Nucleus accumbens (tissue), 56 donors: ENCODE measurements at regions not wholly inside any gene's neighbourhood (a gene's known extent, or its start where the extent isn't known, plus 50 kb on each side); places are given as distances from the start of the nearest gene placed in this dataset.
A peak's percentile ranks its signal among the peaks of the same experiment; 100 is the strongest.
"Not testable (repeated sequence)": the region's sequence is repeated elsewhere in the genome, so short reads cannot be mapped to it uniquely, and the experiment has no call there.

Source experiments
- DNase-seq, 56 donors: peaks; one replicate each; lab custom pipeline; 2025; lab: John Stamatoyannopoulos, UW

DNA sequence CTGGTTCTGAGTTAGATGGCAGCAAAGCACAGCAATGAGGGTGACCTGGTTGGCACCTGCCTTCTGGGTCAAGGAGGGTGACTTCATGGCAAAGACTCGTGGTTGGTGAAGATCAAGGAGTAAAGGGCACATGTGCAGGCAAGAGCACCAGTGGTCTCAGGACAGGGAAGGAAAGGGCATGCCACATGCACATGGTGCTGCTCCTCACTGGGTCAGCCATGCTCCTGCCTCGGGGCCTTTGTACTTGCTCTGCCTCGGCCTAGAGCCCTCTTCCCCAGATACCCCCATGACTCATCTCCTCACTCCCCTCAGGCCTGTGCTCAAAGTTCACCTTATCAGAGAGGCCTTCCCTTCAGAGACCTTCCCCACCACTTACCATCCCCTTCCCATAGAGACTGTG is 106.7 kb upstream of the KDM7A start:
- no peak for DNase-seq

DNA sequence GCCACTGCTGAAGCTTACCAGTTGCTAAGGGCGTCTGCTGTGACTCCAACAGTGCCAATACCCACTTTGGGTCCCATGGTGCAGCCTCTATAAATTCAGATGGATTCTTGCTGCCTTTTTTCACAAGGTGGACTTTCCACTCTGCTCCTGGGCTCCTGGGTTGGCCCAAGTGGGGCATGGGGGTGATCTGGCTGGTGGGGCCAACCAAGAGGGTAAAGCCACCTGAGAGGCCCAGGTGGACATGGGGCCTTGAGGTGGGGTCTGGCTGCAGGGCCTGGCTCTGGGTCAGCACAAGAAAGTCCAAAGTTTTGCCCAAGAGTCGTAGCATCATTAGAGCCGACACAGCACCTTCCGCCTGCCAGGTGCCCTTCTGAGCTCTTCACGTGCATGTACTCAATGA is 105.2 kb upstream of the KDM7A start:
- DNase-seq = no peak

DNA sequence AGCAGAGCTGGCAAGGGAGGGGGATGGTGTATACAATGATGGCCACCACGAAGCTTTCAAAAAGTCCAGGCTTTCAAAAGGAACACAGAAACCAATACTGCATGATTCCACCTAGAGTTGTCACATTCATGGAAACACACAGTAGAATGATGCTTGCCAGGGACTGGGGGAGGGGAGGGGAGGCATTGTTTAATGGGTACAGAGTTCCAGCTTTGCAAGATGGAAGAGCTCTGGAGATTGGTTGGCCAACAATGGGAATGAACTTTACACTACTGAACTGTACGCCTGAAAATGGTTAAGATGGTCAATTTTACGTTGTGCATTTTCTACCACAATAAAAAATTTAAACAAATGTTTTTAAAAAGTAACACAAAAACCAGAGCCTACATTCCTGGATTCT is 104.5 kb upstream of the KDM7A start:
- DNase-seq = no peak

DNA sequence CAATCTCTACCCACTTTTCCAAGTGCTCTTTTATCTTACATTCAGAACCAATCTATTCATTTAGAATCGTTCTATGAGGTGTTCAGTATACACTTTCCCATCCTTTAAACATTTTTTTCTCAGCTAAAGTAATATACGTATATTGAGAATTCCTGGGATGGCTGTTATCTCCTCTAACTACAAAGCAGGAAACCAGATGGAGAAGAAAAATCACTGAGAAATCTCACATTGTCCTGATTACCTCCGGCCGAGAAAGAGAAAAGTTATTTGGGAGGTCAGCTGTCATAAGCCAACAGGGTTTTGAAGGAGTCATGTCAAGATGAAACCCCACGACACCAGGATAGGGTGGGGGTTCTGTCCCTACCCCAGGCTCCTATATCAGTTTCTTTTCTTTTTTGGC is 99.2 kb upstream of the KDM7A start:
- no peak for DNase-seq

DNA sequence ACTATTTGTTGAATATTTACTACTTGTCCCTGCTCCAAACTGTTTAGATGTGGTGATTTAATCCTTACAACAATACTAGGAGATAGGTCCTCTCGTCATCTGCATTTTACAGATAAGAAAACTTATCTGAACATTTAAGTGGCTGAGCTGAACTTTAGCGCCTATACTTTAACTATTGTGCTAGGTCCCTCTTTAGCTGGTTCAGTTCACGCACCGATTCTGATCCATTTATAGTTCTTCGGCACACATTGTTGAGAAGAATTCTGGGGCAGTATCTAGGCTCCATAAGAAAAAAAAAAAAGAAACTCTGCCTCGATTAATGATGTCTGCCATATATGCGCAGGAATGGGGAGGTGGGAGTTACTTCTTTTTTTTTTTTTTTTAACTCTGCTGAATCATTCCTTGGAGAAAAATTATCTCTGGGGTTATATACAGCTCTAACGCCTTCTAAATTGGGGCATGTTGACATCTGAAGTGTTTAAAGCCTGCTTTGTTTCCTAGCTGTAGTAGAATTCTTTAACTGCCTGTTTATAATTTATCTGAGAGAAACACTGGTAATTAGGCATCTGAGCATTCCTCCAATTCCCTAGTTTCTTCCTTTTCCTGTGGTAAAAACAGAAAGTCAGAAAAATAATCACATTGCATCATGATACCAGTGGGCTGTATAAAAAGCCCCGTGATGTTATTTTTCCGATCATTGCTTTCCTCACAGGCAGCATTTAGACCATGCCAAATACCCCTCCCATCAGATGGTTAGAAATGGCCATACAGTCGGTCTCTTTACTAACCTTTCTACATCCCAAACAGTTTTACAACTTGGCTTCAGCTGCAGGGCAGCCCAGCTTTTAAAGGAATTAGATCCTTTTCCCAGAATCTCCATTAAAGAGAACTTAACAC is 98.5 kb upstream of the KDM7A start:
- DNase-seq = no peak

DNA sequence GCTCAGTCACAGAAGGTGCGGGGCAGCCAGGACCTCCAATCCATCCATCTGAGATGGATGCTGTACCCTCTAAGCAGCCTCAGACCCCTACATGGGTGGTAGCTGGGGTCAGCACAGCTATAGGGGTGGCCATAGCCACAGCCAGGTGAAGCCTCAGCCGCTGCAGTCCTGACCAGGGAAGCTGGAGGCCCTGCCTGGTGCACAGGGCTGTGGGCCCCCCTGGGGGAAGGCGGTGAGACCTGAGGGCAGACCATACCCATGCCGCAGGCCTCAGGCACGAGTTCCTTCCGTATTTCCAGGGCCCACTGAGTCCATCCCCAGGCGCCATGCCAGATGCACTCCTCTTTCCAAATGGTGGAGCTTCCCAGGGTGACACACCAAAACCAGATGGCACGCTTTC is 96.6 kb upstream of the KDM7A start:
- DNase-seq = no peak

DNA sequence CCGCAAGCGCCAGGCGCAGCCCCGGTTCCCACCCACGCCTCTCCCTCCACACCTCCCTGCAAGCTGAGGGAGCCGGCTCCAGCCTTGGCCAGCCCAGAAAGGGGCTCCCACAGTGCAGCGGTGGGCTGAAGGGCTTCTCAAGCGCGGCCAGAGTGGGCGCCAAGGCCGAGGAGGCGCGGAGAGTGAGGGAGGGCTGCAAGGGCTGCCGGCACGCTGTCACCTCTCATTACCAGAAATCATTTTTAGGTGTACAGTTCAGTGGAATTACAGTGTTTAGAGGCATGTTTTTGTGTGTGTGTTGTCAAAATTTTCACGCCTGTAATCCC is 94.8 kb upstream of the KDM7A start:
- DNase-seq = not testable (repeated sequence)

DNA sequence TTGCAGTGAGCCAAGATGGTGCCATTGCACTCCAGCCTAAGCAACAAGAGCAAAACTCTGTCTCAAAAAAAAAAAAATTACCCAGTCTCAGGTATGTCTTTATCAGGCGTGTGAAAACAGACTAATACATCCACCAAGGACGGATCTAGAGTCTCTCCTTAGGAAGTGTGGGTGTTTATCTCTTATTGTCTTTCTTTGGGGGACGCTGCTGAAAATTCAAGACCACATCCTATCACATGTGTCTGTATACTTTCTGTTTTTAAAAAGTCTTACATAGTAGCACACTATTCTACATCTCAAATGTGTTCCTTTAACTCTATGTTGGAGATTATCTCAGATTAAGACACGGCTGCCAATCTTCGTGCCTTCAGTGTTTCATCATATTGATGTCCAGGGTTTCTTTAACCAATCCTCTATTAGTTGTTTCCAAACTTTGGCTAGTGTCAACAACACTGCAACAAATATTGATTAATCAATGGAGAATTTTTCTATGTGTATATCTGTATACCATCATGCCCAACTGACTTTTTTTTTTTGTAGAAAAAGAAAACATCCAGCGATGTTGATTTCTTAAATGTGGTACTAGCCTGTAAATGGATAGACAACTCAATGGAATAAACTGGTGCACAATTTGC is 92.3 kb upstream of the KDM7A start:
- DNase-seq = no peak

DNA sequence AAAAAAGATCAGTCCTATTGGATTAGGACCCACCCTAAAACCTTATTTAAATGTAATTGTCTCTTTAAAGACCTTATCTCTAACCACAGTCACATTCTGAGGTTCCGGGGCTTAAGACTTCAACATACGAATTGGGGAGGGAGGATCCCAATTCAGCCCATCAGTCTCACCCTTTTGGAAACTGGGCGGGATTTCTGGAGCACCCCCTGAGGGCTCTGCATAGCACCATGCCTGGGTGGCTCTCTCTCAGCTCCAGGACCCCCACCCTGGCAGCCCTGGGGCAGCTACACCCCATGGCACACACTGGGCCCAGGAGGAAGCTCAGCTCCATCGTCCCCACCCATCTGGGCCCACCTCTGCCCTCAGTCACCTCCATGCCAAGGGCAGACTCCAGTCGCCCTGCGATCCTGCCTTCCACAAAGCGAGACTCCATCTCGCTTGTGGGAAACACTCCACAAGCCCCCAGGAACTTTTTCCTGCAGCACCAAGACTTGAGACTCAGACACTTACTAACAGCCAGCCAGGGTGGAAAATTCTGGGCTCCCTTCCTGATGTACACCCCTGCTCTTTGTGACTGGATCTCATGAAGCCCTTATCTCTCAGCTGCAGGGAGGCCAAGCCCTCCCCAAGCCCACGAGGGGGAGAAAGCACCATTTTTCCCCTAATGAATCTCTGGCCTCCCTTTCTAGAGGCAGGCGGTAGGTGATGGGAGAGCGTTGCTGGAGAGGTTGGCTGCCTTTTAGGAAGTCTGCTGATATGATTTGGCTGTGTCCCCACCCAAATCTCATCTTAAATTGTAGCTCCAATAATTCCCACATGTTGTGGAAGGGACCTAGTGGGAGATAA is 90.8 kb upstream of the KDM7A start:
- DNase-seq = no peak

DNA sequence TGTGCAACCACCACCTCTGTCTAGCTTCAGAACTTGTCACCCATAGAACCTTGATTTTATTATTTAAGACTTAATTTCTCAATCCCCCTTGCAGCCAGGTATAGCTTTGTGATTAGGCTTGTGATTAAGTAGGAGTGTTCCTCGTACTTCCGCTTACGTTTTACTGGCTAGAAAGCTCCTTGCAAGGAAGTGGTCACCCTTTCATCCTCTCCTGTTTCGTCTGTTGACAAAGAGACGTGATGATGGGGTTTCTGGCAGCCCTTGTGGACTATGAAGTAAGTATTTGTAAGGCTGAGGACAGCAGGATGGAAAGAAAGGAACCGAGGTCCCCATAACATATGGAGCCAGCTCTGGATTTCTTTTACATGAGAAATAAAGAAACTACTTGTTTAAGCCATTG is 86.5 kb upstream of the KDM7A start:
- no peak for DNase-seq

DNA sequence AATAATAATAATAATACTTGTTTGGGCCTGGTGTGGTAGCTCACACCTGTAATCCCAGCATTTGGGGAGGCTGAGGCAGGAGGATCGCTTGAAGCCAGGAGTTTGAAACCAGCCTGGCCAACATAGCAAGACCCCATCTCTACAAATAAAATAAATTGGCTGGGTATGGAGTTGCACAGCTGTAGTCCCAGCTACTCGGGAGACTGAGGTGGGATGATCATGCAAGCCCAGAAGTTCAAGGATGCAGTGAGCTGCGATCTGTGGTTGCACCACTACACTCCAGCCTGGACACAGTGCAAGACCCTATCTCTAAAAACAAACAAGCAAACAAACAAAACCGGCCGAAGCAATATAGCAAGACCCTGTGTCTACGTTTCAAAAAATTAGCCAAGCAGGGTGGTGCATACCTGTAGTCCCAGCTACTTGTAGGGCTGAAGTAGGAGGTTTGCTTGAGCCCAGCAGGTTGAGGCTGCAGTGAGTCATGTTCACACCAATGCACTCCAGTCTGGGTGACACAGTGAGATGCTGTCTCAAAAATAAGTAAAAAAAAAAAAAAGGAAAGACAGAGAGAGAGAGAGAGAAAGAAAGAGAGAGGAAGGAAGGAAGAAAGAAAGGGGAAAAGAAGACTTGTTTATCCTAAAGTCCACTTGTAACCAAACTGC is 85.6 kb upstream of the KDM7A start:
- DNase-seq = no peak

DNA sequence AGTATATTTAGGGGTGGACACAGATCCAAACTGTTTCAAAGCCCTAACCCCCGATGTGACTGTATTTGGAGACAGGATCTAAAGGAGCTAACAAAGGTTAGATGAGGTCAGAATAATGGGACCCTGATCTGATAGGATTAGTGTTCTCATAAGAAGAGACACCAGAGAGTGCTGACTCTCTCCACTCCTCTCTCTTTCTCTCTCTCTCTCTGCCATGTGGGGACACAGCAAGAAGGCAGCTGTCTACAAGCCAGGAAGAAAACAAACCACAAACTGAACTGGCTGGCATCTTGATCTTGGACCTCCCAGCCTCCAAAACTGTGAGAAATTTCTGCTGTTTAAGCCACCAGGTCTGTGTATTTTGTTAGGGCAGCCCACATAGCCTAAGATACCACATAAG is 84.7 kb upstream of the KDM7A start:
- no peak for DNase-seq

DNA sequence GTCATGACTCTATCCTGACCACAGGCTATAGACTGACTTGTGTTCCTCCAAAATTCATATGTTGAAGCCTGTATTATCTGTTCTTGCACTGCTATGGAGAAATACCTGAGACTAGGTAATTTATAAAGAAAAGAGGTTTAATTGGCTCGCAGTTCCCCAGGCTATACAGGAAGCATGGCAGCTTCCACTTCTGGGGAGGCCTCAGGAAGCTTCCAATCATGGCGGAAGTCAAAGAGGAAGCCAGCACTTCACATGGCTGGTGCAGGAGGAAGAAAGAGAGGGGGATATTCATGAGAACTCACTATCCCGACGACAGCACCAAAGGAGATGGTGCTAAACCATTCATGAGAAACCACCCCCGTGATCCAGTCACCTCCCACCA is 84.3 kb upstream of the KDM7A start:
- no peak for DNase-seq

DNA sequence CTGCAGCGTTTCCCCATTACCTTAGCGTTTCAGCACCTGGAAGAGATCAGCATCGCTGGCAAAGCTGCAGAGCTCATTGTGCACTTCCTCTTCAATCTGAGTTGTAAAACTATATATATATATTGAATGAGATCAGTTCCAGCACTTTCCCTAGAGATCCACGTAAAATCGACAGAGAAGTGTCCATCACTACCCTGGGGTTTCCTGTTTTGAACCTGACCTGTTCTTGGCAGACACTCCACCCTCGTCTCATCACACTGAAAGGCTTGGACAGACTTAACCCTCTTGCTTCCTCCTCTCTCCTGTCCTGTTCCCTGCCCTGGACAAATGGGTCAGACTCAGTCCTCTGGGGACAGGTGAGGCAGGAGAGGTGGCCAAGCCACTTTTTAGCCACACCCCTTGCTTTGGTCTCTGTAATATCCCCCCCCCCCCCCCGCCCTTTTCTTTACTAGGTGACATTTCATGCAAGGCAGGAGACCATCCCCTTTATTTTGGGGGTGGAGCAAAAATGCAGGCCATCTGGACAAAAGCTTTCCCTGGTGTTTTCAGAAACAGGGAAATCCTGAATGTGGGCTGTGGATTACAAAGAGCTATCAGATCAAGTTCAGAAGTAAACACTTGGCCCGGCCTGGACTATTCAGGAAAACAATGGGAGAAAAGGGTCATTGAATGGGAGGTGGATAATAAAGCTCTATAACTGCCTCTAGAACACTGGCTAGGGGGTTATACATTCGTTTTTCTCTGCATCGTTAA is 83.7 kb upstream of the KDM7A start:
- DNase-seq = peak in 19 of 56 donors; percentile 4 to 32 (median 14)

DNA sequence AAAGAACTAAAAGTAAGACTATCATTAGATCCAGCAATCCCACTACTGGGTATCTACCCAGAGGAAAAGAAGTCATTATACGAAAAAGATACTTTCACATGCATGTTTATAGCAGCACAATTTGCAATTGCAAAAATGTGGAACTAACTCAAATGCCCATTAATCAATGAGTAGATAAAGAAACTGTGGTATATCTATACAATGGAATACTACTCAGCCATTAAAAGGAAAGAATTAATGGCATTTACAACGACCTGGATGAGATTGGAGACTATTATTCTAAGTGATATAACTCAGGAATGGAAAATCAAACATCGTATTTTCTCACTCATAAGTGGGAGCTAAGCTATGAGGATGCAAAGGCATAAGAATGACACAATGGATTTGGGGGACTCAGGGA is 80.5 kb upstream of the KDM7A start:
- not testable (repeated sequence) for DNase-seq

DNA sequence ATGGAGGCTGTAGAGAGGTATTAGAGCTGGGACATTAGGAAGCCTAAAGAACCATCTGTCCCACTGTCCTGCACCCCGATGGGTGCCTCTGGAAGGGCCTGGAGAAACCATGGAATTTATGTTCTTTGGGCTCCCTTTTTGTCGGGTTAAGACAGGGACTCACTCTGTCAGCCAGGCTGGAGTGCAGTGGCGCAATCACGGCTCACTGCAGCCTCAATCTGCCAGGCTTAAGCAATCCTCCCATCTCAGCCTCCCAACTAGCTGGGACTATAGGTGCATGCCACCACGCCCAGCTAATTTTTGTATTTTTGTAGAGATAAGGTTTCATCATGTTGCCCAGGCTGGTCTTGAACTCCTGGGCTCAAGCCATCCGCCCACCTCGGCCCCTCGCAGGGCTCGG is 78.2 kb upstream of the KDM7A start:
- not testable (repeated sequence) for DNase-seq

DNA sequence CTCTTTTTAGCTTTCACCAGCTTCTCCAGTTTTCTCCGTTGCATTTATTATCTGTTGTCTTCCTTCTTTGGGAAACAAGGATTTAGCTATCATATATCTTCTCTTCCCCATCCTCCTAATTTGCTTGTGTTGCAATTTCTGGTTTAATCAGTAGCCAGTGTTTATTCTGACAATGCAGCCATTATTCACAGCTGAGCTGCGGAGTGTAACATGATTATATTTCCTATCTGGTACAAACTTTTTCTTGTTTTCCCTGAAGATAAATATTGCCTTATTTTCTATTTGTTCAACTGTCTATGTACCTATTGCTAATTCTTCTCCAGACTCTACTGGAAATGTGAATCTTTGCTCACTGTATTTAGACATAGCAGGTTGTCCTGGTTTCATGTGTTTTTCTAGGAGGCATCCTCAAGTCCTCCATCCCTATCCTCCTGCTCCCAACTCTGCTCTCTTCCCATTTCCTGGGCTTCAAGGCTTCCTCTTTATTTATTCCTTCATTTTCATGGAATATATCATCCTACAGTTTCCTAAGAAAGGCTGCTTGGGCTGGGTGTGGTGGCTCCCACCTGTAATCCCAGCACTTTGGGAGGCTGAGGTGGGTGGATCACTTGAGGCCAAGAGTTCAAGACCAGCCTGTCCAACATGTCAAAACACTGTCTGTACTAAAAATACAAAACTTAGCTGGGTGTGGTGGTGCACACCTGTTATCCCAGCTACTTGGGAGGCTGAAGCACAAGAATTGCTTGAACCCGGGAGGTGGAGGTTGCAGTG is 72.4 kb upstream of the KDM7A start:
- no peak for DNase-seq

DNA sequence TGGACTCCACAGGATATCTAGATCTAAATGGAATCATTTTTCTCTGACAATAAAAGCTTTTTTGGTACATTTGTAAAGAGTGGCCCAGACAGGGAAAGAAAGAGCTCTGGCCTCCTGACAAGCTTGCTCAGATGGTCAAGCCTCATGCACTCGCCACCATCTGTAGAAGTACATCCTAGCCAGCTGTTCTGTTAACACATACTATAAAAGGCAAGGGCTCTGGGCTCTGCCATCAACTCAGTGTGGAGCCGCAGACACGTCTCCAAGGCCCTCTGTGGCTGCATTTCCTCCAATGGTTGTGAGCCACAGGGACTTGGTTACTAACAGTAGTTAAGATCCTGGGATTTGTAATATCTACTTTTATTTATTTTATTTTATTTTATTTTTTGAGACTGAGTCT is 70.8 kb upstream of the KDM7A start:
- no peak for DNase-seq

DNA sequence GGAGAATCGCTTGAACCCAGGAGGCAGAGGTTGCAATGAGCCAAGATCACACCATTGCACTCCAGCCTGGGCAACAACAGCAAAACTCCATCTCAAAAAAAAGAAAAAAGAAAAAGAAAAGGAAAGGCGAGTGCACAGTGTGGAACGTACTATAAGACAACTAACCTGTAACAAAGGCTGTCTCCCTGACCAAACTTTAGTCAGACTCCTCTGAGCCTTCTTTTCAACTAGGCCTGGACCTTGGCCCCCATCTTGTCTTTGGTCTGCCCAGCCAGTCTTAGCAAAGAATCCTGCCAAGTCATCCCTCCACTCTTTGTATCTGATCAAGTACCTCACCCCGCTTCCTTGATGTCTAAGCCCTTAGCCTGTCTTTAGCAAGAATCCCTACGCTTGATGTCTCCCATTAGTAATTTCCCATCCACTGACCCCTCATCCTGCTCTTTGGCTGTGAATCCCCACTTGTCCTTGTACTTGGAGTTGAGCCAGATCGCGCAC is 68.9 kb upstream of the KDM7A start:
- no peak for DNase-seq
